ENCODE measurements at regions not wholly inside any gene's neighbourhood (a gene's known extent, or its start where the extent isn't known, plus 50 kb on each side); places are given as distances from the start of the nearest gene placed in this dataset.

DNA sequence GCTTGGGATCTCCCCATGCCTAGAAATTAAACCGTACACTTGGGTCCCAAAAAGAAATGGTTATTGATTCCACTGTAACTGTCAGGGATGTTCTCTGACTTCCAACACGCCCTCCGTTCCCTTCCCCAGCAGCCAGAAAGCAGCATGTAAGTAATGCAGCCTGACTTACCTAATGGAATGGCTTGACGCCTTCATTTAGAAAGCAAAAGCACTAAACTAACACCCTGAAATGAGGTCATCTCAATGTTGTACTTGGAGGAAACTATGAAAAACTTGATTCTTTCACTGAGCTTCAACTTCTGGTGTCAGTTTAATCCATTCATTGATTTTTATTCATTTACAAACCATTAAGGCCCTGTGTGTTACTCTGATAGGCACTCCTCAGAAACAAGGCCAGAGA lies 110.8 kb upstream of the NOCT start:
- Mint-ChIP-seq H3K4me1 (ENCODE audit: insufficient read depth, unreplicated experiment) (no peaks in the 10 kb centered on the region), H3K36me3 (ENCODE audit: insufficient read depth, unreplicated experiment) (no peaks in the 10 kb centered on the region), H3K27ac (ENCODE audit: low read depth, unreplicated experiment) (no peak overlapping the region), H3K4me3 (ENCODE audit: unreplicated experiment) (no peak overlapping the region), H3K9me3 (ENCODE audit: unreplicated experiment) (no peaks in the 10 kb centered on the region), H3K27me3 (ENCODE audit: insufficient read depth, unreplicated experiment) (no peaks in the 10 kb centered on the region)
- CTCF ChIA-PET, result interaction anchor here (0.7 to 0.8 kb wide), 2 partner anchors 33 to 34 kb away, joined by 3 read pairs; no protein-coding TSS in a partner anchor
- intact Hi-C loops (cut with micrococcal nuclease), result no loop called here
- no TSS peak for BruUV-seq (replicated peaks)
- TF ChIP-seq, protein P1, sequence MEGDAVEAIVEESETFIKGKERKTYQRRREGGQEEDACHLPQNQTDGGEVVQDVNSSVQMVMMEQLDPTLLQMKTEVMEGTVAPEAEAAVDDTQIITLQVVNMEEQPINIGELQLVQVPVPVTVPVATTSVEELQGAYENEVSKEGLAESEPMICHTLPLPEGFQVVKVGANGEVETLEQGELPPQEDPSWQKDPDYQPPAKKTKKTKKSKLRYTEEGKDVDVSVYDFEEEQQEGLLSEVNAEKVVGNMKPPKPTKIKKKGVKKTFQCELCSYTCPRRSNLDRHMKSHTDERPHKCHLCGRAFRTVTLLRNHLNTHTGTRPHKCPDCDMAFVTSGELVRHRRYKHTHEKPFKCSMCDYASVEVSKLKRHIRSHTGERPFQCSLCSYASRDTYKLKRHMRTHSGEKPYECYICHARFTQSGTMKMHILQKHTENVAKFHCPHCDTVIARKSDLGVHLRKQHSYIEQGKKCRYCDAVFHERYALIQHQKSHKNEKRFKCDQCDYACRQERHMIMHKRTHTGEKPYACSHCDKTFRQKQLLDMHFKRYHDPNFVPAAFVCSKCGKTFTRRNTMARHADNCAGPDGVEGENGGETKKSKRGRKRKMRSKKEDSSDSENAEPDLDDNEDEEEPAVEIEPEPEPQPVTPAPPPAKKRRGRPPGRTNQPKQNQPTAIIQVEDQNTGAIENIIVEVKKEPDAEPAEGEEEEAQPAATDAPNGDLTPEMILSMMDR (IDR thresholded peaks at IDR 0.05; ENCODE audit: unreplicated experiment), result no peak
- POLR2A ChIA-PET, result no interaction called here
- DNase-seq (ENCODE audit: unreplicated experiment), result no peak

- H3K27me3 Mint-ChIP-seq (ENCODE audit: insufficient read depth, unreplicated experiment), result no peaks in the 10 kb centered on the region
- no peak for DNase-seq (ENCODE audit: unreplicated experiment)
- POLR2A ChIA-PET, result no interaction called here
- no peak overlapping the region for H3K4me3 Mint-ChIP-seq (ENCODE audit: unreplicated experiment)
- no peaks in the 10 kb centered on the region for H3K9me3 Mint-ChIP-seq (ENCODE audit: unreplicated experiment)
- H3K27ac Mint-ChIP-seq (ENCODE audit: low read depth, unreplicated experiment), result no peak overlapping the region
- no peaks in the 10 kb centered on the region for H3K36me3 Mint-ChIP-seq (ENCODE audit: insufficient read depth, unreplicated experiment)
- BruUV-seq (replicated peaks), result no TSS peak
- intact Hi-C loops (cut with micrococcal nuclease), result no loop called here
- TF ChIP-seq, protein P1 (IDR thresholded peaks at IDR 0.05; ENCODE audit: unreplicated experiment), result no peak
- H3K4me1 Mint-ChIP-seq (ENCODE audit: insufficient read depth, unreplicated experiment), result peaks cover 5% of the 10 kb centered on the region
- CTCF ChIA-PET, result interaction anchor here (0.7 kb wide), 1 partner anchor 98 kb away, joined by 3 read pairs; no protein-coding TSS in a partner anchor
These were observed 112.4 kb upstream of the NOCT start for GRCh38 chr4:138903185-138903584.

DNA sequence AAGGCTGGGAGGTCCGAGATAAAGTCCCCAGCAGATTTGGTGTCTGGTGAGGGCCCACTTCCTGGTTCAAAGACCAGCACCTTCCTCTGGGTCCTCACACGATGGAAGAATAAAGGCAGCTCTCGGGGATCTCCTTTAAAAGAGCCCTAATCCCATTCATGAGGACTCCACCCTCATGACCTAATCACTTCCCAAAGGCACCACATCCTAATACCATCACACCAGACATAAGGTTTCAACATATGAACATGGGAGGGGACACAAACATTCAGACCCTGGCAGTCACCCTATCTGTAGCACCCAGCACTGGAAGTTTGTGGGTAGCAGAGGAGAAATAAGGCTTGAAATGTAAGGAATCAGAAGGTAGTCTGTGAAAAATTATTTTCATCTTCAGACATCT lies 112.9 kb upstream of the NOCT start:
- TF ChIP-seq, protein P1 (IDR thresholded peaks at IDR 0.05; ENCODE audit: unreplicated experiment), result no peak
- Mint-ChIP-seq H3K4me1 (ENCODE audit: insufficient read depth, unreplicated experiment) (peaks cover 10% of the 10 kb centered on the region), H3K27me3 (ENCODE audit: insufficient read depth, unreplicated experiment) (no peaks in the 10 kb centered on the region), H3K36me3 (ENCODE audit: insufficient read depth, unreplicated experiment) (no peaks in the 10 kb centered on the region), H3K27ac (ENCODE audit: low read depth, unreplicated experiment) (no peak overlapping the region), H3K9me3 (ENCODE audit: unreplicated experiment) (no peaks in the 10 kb centered on the region), H3K4me3 (ENCODE audit: unreplicated experiment) (no peak overlapping the region)
- no TSS peak for BruUV-seq (replicated peaks)
- CTCF ChIA-PET, result interaction anchor here (0.9 kb wide), 1 partner anchor 15 kb away, joined by 3 read pairs; no protein-coding TSS in a partner anchor
- intact Hi-C loops (cut with micrococcal nuclease), result no loop called here
- POLR2A ChIA-PET, result no interaction called here
- DNase-seq (ENCODE audit: unreplicated experiment), result no peak

GRCh38 chr4:138901177-138901576 lies 114.4 kb upstream of the NOCT start:
- peaks cover 20% of the 10 kb centered on the region for H3K4me1 Mint-ChIP-seq (ENCODE audit: insufficient read depth, unreplicated experiment)
- H3K9me3 Mint-ChIP-seq (ENCODE audit: unreplicated experiment), result no peaks in the 10 kb centered on the region
- DNase-seq (ENCODE audit: unreplicated experiment), result peak; percentile 46
- BruUV-seq (replicated peaks), result no TSS peak
- no peak overlapping the region for H3K27ac Mint-ChIP-seq (ENCODE audit: low read depth, unreplicated experiment)
- H3K36me3 Mint-ChIP-seq (ENCODE audit: insufficient read depth, unreplicated experiment), result no peaks in the 10 kb centered on the region
- POLR2A ChIA-PET, result no interaction called here
- CTCF ChIA-PET, result interaction anchor here (0.7 kb wide), 1 partner anchor 329 kb away, joined by 4 read pairs; no protein-coding TSS in a partner anchor
- no peak overlapping the region for H3K4me3 Mint-ChIP-seq (ENCODE audit: unreplicated experiment)
- TF ChIP-seq, protein P1 (IDR thresholded peaks at IDR 0.05; ENCODE audit: unreplicated experiment), result no peak
- H3K27me3 Mint-ChIP-seq (ENCODE audit: insufficient read depth, unreplicated experiment), result no peaks in the 10 kb centered on the region
- intact Hi-C loops (cut with micrococcal nuclease), result no loop called here

All from MCF 10A (cell line).